Vagina (tissue), 2 donors: ENCODE measurements at regions not wholly inside any gene's neighbourhood (a gene's known extent, or its start where the extent isn't known, plus 50 kb on each side); places are given as distances from the start of the nearest gene placed in this dataset.

ENCODE experiments used
- POLR2AphosphoS5 ChIP-seq, 2 donors: sonication (generic); formaldehyde crosslinking; IDR thresholded peaks; one replicate each; pipeline ENCODE4 v1.9.0; 2017; ENCODE audit warnings: antibody characterized with exemption in 2 of 2, mild to moderate bottlenecking in 2 of 2, low read depth in 1 of 2; ENCODE audit not compliant: insufficient read depth in 1 of 2
- TF ChIP-seq, protein P1 (sequence below), 3 experiments: fragments of 450-650 bp in 2 of 3; fragments of 200-600 bp in 1 of 3; sonication (generic) in 1 of 3; IDR thresholded peaks; one replicate each; pipeline ENCODE4 v1.5.1; 2017 to 2019; ENCODE audit warnings: antibody characterized with exemption in 3 of 3, mild to moderate bottlenecking in 2 of 3, moderate library complexity in 2 of 3

- TF ChIP-seq, protein P1, sequence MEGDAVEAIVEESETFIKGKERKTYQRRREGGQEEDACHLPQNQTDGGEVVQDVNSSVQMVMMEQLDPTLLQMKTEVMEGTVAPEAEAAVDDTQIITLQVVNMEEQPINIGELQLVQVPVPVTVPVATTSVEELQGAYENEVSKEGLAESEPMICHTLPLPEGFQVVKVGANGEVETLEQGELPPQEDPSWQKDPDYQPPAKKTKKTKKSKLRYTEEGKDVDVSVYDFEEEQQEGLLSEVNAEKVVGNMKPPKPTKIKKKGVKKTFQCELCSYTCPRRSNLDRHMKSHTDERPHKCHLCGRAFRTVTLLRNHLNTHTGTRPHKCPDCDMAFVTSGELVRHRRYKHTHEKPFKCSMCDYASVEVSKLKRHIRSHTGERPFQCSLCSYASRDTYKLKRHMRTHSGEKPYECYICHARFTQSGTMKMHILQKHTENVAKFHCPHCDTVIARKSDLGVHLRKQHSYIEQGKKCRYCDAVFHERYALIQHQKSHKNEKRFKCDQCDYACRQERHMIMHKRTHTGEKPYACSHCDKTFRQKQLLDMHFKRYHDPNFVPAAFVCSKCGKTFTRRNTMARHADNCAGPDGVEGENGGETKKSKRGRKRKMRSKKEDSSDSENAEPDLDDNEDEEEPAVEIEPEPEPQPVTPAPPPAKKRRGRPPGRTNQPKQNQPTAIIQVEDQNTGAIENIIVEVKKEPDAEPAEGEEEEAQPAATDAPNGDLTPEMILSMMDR (IDR thresholded peaks at IDR 0.05) = no peak
- TF ChIP-seq POLR2AphosphoS5 (IDR thresholded peaks at IDR 0.05; ENCODE audit: insufficient read depth in 1 of 2, low read depth in 1 of 2) = no peak
Measured at GRCh38 chr6:133629970-133630369, 258.9 kb upstream of the TCF21 start.
